HG03103 (cell line): ENCODE measurements at regions not wholly inside any gene's neighbourhood (a gene's known extent, or its start where the extent isn't known, plus 50 kb on each side); places are given as distances from the start of the nearest gene placed in this dataset.

Experiments
- ATAC-seq: cut with Tn5 transposase; IDR thresholded peaks from one replicate; pipeline ENCODE4 v1.9.1; 2021; ENCODE audit warnings: low read depth; ENCODE audit not compliant: unreplicated experiment

DNA sequence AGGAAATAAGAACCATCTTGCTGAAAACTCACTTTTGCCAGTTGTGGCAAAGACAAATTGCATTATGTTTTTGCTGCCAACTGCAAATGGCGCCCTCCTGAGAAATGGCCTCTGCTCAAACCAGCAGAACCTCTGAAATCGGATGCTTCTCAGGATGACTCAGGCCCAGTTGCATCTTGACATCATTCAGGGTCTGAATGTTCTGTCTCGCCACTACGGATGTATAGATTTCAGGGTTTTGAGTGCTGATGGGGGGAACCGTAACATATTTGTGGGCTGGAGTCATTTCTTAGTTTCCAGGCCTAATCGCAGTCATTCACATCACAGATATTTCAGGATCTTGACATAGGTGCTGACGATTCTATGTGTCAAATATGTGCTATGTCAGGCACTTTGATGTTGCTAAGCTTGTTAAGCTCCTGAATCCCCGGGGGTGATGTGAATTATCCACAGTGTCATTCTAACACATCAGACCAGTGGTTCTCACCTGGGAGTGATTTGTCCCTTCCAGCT, 207.1 kb downstream of the NFATC2 start:
- ATAC-seq = no peak

DNA sequence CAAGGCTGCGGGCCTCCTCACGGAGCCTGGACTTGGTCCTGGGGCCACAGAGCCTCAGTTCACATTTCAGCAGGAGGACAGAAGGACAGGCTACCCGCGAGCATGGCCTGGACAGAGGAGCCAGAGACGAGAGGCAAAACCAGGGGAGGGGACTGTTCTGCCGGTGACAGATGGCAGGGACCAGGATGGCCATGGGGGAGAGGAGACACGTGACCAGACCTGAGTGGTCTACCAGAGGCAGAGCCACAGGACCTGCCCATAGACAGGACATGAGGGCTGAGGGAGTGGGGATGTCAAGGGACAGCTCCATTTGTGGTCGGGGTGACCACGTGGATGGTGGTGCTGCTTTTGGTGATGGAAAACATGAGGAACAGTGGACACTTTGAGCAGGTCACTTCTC, 207.9 kb downstream of the NFATC2 start:
- no peak for ATAC-seq

DNA sequence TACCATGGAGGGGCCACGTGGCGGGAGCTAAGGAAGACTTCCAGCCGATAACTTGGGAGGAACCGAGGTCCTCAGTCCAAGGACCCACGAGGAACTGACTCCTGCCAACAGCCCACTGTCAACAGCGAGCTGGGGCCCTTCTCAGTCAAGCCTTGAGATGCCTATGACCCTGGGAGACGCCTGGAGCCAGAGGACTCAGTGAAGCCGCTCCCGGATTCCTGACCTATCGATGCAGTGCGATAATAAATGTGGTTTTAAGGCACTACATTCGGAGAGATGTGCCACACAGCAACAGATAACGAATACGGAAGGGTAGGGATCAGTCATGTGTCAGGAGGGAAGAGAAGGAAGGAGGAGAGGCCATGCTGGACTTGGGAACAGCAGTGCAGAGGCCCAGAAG, 208.5 kb downstream of the NFATC2 start:
- ATAC-seq = no peak

DNA sequence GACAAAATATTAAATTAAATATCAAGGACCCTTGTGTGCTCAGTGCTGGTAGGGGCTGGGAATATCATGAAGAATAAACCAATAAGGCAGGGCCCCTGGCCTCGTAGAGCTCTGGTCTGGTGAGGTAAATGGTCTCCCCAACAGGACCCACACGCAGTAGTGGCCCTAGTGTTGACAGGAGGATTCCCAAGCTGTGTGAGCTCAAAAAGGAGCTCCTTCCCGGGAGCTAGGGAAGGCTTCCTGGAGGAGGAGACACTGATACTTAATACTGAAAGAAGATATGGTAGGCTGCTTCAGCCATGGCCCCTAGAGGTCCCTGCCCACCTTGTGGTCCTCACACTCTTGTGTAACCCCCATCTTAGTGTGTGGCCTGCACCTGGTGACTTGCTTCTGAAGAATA, 209.1 kb downstream of the NFATC2 start:
- no peak for ATAC-seq

DNA sequence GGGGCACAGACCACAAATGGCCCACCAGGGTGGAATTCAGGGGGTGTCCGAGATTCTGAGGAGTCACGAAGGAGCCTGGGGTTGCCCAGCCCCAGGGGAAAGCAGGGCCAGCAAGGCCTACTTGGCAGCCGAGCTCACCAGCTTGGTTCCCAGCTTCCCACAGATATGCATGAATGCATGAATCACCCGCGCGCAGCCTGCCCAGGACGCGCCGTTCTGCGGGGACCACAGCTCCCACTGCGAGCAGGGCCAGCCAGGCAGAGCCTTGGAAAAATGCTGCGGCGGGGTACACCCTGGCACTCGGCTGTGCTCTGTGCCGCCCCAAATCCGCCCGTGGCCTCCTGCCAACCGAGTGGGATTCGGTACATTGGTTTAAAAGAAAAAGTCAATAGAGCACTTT, 211.0 kb downstream of the NFATC2 start:
- no peak for ATAC-seq

DNA sequence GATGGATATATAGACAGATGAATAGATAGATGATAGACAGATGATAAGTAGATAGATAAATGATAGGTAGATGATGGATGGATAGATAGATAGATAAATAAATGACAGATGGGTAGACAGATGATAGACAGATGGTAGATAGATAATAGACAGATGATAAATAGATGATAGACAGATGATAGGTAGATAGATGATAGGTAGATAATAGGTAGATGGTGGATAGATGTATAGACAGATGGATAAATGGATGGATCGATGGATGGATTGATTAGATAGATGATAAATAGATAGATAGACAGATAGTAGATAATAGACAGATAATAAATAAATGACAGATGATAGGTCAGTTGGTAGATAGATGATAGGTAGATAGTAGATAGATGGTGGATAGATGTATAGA, 212.7 kb downstream of the NFATC2 start:
- no peak for ATAC-seq

DNA sequence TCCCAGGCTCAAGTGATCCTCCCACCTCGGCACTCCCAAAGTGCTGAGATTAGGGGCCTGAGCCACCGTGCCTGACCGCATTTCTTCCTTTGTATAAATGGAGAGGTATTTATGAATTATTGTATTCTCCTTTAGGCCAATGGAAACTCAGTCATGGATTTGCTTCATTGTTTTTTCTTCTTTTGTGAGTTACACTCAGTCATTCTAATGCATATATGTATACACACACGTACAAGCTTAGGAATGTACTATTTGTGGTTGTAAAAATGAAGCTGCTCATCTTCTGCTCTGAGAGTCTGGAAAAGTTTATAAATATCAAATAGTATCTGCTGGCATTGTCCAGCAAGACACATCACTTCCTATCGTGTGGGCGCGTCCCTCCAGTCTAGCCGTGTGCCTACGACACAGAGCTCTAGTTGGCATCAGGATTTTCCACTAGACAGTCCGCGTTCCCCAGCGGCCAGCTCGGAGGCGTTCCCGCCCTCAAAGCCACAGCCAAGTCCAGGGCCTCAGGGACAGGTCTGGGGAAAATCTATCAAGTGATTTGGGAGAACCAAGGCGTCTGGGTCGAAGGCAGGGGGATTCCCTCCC, 215.2 kb downstream of the NFATC2 start:
- no peak for ATAC-seq

DNA sequence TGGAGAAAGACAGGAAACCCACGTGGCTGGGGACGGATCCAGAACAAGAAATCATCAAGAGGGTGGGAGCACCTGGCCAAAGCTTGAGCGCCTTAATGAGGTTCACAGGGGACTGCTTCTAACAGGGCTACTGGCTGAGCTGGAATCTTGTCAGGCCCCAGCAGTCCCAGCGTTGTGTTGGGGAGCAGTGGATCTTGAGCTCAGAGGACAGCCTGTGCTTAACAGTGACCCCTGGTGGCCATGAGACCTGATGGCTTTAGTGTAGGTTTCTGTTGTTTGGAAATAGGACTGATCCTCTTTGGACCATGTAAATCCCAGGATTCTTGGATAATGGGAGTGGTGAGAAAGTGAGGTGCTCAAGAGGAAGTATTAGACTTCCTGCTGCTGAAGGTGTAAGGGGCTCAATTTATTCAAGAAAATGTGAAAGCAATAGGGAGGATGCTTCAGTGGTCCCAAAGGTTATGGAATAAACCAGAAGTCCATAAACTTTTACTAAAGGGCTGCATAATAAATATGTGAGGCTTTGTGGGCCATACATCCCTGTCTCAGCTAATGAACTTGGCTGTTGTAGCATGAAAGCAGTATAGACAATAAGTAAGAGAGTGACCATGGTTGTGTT, 216.2 kb downstream of the NFATC2 start:
- ATAC-seq = no peak

DNA sequence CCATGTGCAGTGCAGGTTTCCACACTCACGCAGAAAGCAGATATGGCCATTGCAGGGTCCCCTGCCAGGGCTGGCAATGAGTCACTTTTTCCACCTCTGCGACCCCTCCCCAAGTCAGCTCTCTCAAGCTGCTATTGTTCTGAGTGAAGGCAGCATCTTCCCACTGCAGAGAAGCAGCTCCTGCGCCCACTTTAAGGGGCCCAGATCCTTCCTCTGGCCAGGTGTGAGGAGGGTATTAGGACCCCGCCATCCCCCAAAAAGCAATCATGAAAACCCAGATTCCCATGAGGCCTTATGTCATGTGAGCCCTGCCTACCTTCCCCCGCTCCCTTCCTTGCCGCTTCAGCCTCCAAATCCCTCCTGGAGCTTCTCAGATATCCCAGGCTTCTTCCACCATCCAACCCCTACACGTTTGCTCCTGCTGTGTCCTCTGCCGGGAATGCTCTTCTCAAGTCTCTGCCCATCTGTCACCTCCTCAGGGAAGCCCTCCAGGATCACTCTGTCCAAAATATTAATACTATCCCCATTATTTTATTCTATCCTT, 220.3 kb downstream of the NFATC2 start:
- ATAC-seq = no peak

DNA sequence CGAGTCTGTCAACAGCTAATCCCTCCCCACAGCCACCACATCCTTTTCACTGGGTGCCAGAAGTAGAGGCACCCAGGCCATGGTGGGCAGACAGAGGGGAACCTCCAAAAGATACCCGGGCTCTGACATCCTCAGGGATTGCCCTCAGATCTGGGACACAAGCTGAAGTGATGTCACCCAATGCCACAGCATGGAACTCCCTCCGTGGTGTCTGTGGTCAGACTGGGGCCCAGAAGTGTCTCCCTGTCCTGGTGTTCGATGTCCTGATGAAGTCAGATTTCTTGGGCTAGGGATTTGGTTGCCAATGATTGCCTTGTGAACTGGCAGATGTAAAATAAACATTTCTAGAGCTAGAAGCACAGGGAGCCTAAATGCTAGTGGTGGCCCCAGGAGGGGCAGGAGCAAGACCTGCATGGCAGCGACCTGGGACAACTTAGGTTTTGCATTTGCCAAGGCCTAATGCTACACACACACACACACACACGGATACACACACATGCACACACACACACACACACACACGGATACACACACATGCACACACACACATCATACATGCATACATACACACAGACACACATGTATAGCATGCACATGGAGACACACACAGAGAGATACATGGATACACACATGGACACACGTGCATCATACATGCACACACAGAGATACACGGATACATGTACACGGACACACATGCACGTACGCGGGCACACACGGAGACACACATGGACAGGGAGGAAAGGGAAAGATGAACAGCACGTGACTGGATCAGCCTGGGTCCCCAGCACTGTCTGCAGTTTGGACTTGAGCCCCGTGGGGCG, 221.0 kb downstream of the NFATC2 start:
- no peak for ATAC-seq

DNA sequence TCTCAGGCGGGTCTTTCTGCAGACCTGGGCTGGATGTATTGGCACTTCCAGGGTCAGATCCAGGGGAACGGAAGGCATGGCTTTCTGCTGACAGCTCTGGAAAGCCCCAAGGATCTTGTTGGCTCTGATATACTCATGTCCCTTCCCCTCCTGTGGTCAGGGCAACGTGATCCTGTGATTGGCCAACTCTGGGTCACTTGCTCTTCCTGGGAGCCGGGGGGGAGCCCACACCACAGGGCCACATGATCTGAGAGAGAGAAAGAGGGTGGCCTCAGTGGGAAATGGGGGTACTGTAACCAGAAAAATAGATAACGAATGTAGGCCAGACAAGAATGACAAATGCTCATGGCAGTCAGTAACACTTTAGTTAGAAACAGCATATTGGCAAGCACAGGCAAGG, 223.0 kb downstream of the NFATC2 start:
- ATAC-seq = no peak

DNA sequence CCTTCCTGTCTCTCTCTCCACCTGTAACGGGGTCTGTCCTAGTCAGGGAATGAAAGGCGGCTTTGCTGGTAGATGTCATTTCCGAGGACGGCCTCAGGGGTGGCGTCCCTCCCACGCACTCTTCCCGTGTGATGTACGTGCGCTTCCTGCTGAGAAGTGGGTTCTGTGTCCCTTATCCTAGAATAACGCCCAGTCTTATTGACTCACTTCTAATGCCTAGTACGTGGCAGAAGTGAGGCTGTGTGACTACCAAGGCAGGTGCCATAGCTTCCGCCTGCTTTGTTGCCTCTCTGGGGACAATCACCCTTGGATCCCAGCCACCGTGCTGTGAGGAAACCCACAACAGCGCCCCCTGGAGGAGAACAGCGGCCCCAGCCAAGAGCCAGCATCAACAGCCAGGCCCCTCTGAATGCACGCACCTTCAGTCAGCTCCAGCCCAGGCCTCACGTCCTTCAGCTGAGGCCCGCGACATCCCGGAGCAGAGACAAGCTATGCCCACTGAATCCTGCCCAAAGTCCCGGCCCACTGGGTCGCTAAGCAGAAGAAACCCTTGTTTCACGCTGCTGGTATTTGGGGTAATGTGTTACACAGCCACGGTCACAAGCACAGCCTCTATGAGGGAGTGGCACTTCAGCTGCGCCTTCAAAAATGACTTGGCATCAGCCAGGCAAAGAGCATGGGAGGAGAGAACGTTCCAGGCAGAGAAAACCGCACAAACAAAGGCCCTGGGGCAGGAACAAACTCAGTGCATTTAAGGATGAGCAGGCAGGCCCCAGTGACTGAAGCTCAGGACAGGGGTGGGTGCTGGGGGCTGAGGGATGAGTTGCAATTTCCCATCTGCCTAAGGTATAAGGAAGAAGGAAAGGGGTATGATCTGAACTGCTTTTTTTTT, 224.2 kb downstream of the NFATC2 start:
- no peak for ATAC-seq

DNA sequence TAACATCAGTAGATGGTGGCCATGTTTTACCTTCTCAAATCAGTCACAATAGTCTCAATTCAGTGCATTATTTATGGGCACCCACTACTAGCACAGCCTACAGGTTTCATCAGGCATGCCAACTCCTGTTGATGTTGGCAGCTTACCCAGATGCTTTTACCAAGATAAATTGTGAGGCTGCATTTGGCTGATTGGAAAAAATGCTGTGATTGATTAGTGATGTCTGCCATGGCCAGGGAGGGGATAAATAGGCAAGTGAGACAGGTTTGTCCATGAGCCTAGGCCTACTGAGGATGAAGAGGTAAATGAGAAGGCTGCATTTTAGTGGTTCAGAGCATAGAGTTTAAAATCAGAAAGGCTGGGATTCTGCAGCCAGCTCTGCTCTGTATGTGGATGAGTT, 227.1 kb downstream of the NFATC2 start:
- ATAC-seq = no peak

DNA sequence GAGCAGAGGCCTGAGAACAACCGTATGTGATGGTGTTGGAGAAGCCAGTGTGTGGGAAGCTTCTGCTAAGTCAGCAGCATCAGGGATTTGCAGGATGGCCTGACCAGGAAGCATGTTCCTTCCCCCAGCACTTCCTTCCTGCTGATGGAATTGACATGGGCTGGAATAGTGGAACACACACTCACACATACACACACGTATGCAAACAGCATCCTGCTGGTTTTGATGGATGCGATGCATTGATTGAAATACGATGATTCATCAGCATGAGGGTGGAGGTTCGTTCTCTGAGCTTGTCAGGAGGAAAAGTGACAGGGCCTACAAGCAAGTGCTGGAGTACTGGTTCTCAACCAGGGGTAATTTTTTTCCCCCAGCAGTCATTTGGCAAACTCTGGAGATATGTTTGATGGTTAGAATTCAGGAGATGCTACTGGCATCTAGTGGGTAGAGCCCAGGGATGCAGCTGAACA, 229.1 kb downstream of the NFATC2 start:
- ATAC-seq = no peak

DNA sequence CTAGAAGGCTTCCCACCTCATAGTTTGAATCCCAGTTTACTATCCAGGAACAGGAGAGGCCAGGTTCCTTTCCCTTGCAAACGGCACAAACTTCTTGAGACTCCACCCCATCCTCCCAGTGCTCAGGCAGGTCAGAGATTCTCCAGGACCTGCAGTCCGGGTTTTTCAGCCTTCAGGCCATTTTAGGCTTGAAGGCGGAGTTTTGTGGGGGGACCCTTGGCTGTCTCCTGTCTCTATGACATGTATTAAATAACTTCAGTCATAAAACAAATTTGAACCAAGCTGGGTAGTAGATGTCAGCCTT, 230.1 kb downstream of the NFATC2 start:
- ATAC-seq = no peak

DNA sequence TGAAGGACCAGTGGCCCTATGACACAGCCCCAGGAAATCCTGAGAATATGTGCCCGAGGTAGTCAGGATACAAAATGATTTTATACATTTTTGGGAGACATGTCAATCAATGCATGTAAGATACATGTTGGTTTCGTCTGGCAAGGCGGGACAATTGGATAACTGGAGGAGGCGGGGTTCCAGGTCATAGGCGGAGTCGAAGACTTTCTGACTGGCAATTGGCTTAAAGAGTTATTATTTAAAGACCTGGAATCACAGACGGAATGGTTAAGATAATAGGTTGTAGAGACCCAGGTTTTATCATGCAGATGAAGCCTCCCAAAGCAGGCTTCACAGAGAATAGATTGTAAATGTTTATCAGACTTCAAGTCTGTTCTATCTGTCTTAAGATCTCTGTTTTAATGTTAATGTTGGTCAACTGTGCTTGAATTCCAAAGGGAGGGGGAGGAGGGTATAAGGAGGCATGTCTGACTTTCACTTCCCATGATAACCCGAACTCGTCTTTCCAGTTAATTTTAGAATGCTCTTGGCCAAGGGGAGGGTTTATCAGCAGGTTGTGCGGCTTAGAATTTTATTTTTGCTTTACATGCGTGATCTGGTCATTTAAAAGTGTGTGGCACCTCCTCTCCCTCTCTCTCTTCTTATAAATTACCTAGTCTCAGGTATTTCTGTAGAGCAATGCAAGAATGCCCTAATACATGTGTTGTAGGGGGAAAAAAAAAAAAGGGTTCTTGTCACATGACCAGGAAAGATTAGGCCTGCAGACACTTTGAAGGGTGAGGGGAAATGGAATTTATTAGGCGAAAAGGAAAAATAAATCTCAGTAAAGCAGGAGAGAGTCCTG, 230.7 kb downstream of the NFATC2 start:
- no peak for ATAC-seq

DNA sequence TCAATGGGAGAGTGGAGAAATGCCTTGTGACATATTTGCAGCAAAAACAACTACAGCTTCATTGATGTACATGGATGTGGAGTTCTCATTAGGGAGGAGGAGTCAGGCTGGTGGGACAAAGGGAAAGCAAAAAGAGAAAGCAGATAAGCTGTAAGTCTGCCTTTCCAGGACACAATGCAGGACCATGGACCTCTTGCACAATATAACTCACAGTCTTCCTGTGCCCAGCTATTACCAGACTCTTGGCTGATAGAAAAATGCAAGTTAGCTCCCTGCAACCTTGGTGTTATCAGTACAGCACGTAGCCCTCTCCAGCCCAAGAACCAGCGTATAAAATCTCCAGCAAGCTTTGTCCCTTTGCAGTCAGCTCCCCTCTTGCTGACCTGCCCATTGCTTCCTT, 232.3 kb downstream of the NFATC2 start:
- no peak for ATAC-seq

DNA sequence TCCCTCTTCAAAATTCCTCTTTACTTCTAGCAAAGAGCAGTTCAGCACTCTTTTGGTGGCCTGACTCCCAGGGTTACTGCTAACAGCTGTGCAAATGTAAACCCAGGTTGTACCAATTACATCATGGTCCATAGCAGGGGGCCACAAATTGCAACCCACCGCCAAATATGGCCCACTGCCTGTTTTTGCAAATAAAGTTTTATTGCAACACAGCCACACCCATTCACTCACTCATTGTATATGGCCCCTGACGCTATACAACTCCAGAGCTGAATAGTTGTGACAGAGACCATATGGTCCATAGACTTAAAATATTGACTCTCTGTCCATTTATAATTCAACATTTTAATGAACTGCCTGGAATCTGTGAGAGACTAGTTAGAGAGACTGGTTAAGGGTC, 233.4 kb downstream of the NFATC2 start:
- no peak for ATAC-seq

DNA sequence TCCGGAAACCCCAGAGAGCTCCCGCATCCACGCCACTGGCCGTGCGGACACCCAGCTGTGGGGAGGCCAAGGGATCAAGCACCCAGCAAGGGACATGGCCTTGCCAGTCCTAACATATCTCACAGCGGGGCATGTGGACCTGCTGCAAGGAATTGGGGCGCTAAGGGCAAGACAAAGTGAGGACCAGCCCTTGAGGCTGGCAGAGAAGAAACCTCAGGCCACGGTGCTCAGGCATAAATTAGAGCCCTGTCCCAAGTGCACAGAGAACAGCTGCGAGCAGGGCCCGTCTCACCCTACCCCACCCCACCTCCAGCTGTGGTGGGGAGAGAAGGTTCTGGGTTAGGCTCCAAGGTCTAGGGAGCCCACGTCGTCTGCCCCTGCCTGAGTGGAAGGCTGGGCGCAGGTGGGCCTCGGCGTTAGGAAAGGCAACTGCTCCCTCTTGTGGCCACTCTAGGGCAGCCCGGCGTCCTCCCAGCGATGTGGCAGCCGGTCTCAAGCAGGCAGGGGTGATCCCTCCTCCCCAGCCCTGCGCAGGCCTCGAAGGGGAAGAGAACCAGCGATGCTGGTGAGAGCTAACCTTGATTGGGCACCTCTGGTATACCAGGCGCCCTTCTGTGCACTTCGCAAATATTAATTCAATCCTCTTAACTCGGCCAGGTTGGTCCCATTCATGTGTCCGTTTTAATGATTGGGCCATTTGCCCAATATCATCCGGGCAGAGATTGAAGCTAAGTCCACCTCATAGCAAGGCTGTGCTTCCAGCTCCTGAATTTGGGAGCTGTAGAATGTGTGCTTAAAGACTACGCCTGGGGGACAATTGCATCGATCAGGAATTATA, 235.8 kb downstream of the NFATC2 start:
- peak; percentile 70 for ATAC-seq
